Suprapubic skin (tissue), 4 donors: ENCODE measurements at regions not wholly inside any gene's neighbourhood (a gene's known extent, or its start where the extent isn't known, plus 50 kb on each side); places are given as distances from the start of the nearest gene placed in this dataset.
A peak's percentile ranks its signal among the peaks of the same experiment; 100 is the strongest.

Experiments used
- DNase-seq, 2 donors: peaks; one replicate each; pipeline ENCODE4 v3.0.0-alpha.2; 2019; ENCODE audit warnings: low spot score in 2 of 2
- H3K27ac ChIP-seq: fragments of 200-600 bp; sonication (generic); one replicate; pipeline ENCODE4 v1.5.1; 2019
- H3K27me3 ChIP-seq: fragments of 200-600 bp; sonication (generic); one replicate; pipeline ENCODE4 v1.5.1; 2019
- H3K36me3 ChIP-seq: fragments of 200-600 bp; sonication (generic); one replicate; pipeline ENCODE4 v1.5.1; 2019
- H3K4me1 ChIP-seq: fragments of 200-600 bp; sonication (generic); one replicate; pipeline ENCODE4 v1.5.1; 2019
- H3K4me3 ChIP-seq: fragments of 200-600 bp; sonication (generic); one replicate; pipeline ENCODE4 v1.5.1; 2019; ENCODE audit warnings: mild to moderate bottlenecking
- H3K9me3 ChIP-seq: fragments of 200-600 bp; sonication (generic); one replicate; pipeline ENCODE4 v1.5.1; 2019
- CTCF ChIP-seq, 2 donors: fragments of 200-600 bp in 1 of 2; fragments of 450-650 bp in 1 of 2; sonication (generic) in 1 of 2; IDR thresholded peaks; one replicate each; pipeline ENCODE4 v1.5.1; 2016 to 2019; ENCODE audit warnings: antibody characterized with exemption in 2 of 2, mild to moderate bottlenecking in 1 of 2, moderate library complexity in 1 of 2
- EP300 ChIP-seq: sonication (generic); formaldehyde crosslinking; IDR thresholded peaks from one replicate; pipeline ENCODE4 v1.6.1; 2017; ENCODE audit warnings: antibody characterized with exemption
- POLR2A ChIP-seq, 2 donors: fragments of 450-650 bp; IDR thresholded peaks; one replicate each; pipeline ENCODE4 v1.6.1; 2017; ENCODE audit warnings: antibody characterized with exemption in 2 of 2, mild to moderate bottlenecking in 2 of 2, moderate library complexity in 2 of 2
- POLR2AphosphoS5 ChIP-seq, 3 donors: sonication (generic); formaldehyde crosslinking; IDR thresholded peaks; one replicate each; pipeline ENCODE4 v1.6.1; 2017; ENCODE audit warnings: antibody characterized with exemption in 3 of 3
- WGBS: methylation state at CpG from one replicate; pipeline ENCODE4 v1.1.5; 2018; 5-methylcytosine and 5-hydroxymethylcytosine counted together

GRCh38 chr5:133844836-133845235 lies 123.6 kb downstream of the C5orf15 start:
- 53% methylated on average over 8 of the region's 8 CpGs for WGBS

GRCh38 chr5:133843911-133844310 lies 124.5 kb downstream of the C5orf15 start:
- DNase-seq: peak in 1 of 2 donors; percentile 55
- peak overlapping the region; percentile 79 for H3K27ac ChIP-seq
- 48% methylated on average over 3 of the region's 4 CpGs for WGBS

More at GRCh38 chr5:133844836-133845235, 123.6 kb downstream of the C5orf15 start:
- TF ChIP-seq CTCF (IDR thresholded peaks at IDR 0.05) (no peak), POLR2AphosphoS5 (IDR thresholded peaks at IDR 0.05) (no peak), EP300 (no peak), POLR2A (IDR thresholded peaks at IDR 0.05) (no peak)
- Histone ChIP-seq H3K27me3 (peaks cover 3% of the 10 kb centered on the region), H3K4me1 (peaks cover 36% of the 10 kb centered on the region), H3K27ac (peak overlapping the region; percentile 79), H3K4me3 (no peak overlapping the region), H3K36me3 (no peaks in the 10 kb centered on the region), H3K9me3 (no peaks in the 10 kb centered on the region)
- DNase-seq: peak in 1 of 2 donors; percentile 53

GRCh38 chr5:133842846-133843611 lies 125.4 kb downstream of the C5orf15 start:
- peak; percentile 40 to 64 for DNase-seq
- Histone ChIP-seq H3K4me1 (peaks cover 25% of the 10 kb centered on the region), H3K9me3 (no peaks in the 10 kb centered on the region), H3K27ac (no peak overlapping the region), H3K36me3 (no peaks in the 10 kb centered on the region), H3K27me3 (no peaks in the 10 kb centered on the region), H3K4me3 (no peak overlapping the region)
- TF ChIP-seq POLR2A (IDR thresholded peaks at IDR 0.05): no peak
- TF ChIP-seq CTCF (IDR thresholded peaks at IDR 0.05): no peak
- no peak for TF ChIP-seq EP300
- no peak for TF ChIP-seq POLR2AphosphoS5 (IDR thresholded peaks at IDR 0.05)
- 79% methylated on average over 11 of the region's 11 CpGs for WGBS

More at GRCh38 chr5:133843911-133844310, 124.5 kb downstream of the C5orf15 start:
- H3K9me3 ChIP-seq: no peaks in the 10 kb centered on the region
- H3K4me3 ChIP-seq: no peak overlapping the region
- H3K27me3 ChIP-seq: peaks cover 3% of the 10 kb centered on the region
- H3K36me3 ChIP-seq: no peaks in the 10 kb centered on the region
- TF ChIP-seq POLR2A (IDR thresholded peaks at IDR 0.05) (no peak), POLR2AphosphoS5 (IDR thresholded peaks at IDR 0.05) (no peak), EP300 (no peak), CTCF (IDR thresholded peaks at IDR 0.05) (no peak)
- H3K4me1 ChIP-seq: peaks cover 33% of the 10 kb centered on the region

GRCh38 chr5:133841831-133842750 lies 126.3 kb downstream of the C5orf15 start:
- no peaks in the 10 kb centered on the region for H3K36me3 ChIP-seq
- peaks cover 3% of the 10 kb centered on the region for H3K27me3 ChIP-seq
- H3K9me3 ChIP-seq: no peaks in the 10 kb centered on the region
- peaks cover 19% of the 10 kb centered on the region for H3K4me1 ChIP-seq
- H3K4me3 ChIP-seq: no peak overlapping the region
- no peak overlapping the region for H3K27ac ChIP-seq
- WGBS: 76% methylated on average over 11 of the region's 11 CpGs
- TF ChIP-seq POLR2A (IDR thresholded peaks at IDR 0.05): no peak
- no peak for TF ChIP-seq EP300
- no peak for TF ChIP-seq POLR2AphosphoS5 (IDR thresholded peaks at IDR 0.05)
- no peak for TF ChIP-seq CTCF (IDR thresholded peaks at IDR 0.05)
- peak; percentile 39 to 65 for DNase-seq

- Histone ChIP-seq H3K4me3 (no peak overlapping the region), H3K27me3 (peaks cover 6% of the 10 kb centered on the region), H3K36me3 (no peaks in the 10 kb centered on the region), H3K4me1 (peaks cover 15% of the 10 kb centered on the region), H3K27ac (no peak overlapping the region), H3K9me3 (no peaks in the 10 kb centered on the region)
- DNase-seq: no peak
- WGBS: 27% methylated on average over 2 of the region's 2 CpGs
- no peak for TF ChIP-seq POLR2A (IDR thresholded peaks at IDR 0.05)
- TF ChIP-seq POLR2AphosphoS5 (IDR thresholded peaks at IDR 0.05): no peak
- no peak for TF ChIP-seq CTCF (IDR thresholded peaks at IDR 0.05)
- TF ChIP-seq EP300: no peak
Observed at GRCh38 chr5:133840168-133840567, 128.3 kb downstream of the C5orf15 start.
